ENCODE measurements at regions not wholly inside any gene's neighbourhood (a gene's known extent, or its start where the extent isn't known, plus 50 kb on each side); places are given as distances from the start of the nearest gene placed in this dataset.
"Not testable (repeated sequence)": the region's sequence is repeated elsewhere in the genome, so short reads cannot be mapped to it uniquely, and the experiment has no call there.

- no peaks in the 10 kb centered on the region for H3K9me3 ChIP-seq (ENCODE audit: control insufficient read depth, low read length)
- no peak overlapping the region for H3K4me3 ChIP-seq (ENCODE audit: extremely low read depth, insufficient read depth, low read length, poor library complexity, severe bottlenecking)
- H3K27ac ChIP-seq (ENCODE audit: low read depth, low read length, severe bottlenecking): no peak overlapping the region
- no CpG with 5 or more reads among the region's 2 CpGs for WGBS, 2 experiments (ENCODE audit: insufficient coverage in 2 of 2)
- no peaks in the 10 kb centered on the region for H3K36me3 ChIP-seq (ENCODE audit: control insufficient read depth, insufficient read depth, low read length)
- H3K4me1 ChIP-seq (ENCODE audit: control insufficient read depth, insufficient read depth, low read length, poor library complexity, severe bottlenecking): no peaks in the 10 kb centered on the region
Measured at GRCh38 chr7:119223930-119224329, 999.4 kb downstream of the ANKRD7 start.

GRCh38 chr7:119228482-119228881, 1004.0 kb downstream of the ANKRD7 start:
- H3K4me1 ChIP-seq (ENCODE audit: control insufficient read depth, insufficient read depth, low read length, poor library complexity, severe bottlenecking): no peaks in the 10 kb centered on the region
- 88% methylated on average over 1 of the region's 1 CpG; no CpG with 5 or more reads in 1 of the 2 experiments for WGBS, 2 experiments (ENCODE audit: insufficient coverage in 2 of 2)
- H3K27ac ChIP-seq (ENCODE audit: low read depth, low read length, severe bottlenecking): no peak overlapping the region
- no peaks in the 10 kb centered on the region for H3K36me3 ChIP-seq (ENCODE audit: control insufficient read depth, insufficient read depth, low read length)
- no peak overlapping the region for H3K4me3 ChIP-seq (ENCODE audit: extremely low read depth, insufficient read depth, low read length, poor library complexity, severe bottlenecking)
- no peaks in the 10 kb centered on the region for H3K9me3 ChIP-seq (ENCODE audit: control insufficient read depth, low read length)

GRCh38 chr7:119232091-119232490, 1007.6 kb downstream of the ANKRD7 start:
- Histone ChIP-seq H3K4me3 (ENCODE audit: extremely low read depth, insufficient read depth, low read length, poor library complexity, severe bottlenecking) (no peak overlapping the region), H3K36me3 (ENCODE audit: control insufficient read depth, insufficient read depth, low read length) (no peaks in the 10 kb centered on the region), H3K4me1 (ENCODE audit: control insufficient read depth, insufficient read depth, low read length, poor library complexity, severe bottlenecking) (no peaks in the 10 kb centered on the region), H3K9me3 (ENCODE audit: control insufficient read depth, low read length) (no peaks in the 10 kb centered on the region), H3K27ac (ENCODE audit: low read depth, low read length, severe bottlenecking) (no peak overlapping the region)
- no CpG with 5 or more reads among the region's 2 CpGs for WGBS, 2 experiments (ENCODE audit: insufficient coverage in 2 of 2)

- Histone ChIP-seq H3K9me3 (ENCODE audit: control insufficient read depth, low read length) (no peaks in the 10 kb centered on the region), H3K27ac (ENCODE audit: low read depth, low read length, severe bottlenecking) (no peak overlapping the region), H3K4me3 (ENCODE audit: extremely low read depth, insufficient read depth, low read length, poor library complexity, severe bottlenecking) (no peak overlapping the region), H3K4me1 (ENCODE audit: control insufficient read depth, insufficient read depth, low read length, poor library complexity, severe bottlenecking) (no peaks in the 10 kb centered on the region), H3K36me3 (ENCODE audit: control insufficient read depth, insufficient read depth, low read length) (no peaks in the 10 kb centered on the region)
- WGBS, 2 experiments (ENCODE audit: insufficient coverage in 2 of 2): 60 to 86% methylated on average over 1 of the region's 1 CpG
Measured at GRCh38 chr7:119233015-119233414, 1008.5 kb downstream of the ANKRD7 start.

DNA sequence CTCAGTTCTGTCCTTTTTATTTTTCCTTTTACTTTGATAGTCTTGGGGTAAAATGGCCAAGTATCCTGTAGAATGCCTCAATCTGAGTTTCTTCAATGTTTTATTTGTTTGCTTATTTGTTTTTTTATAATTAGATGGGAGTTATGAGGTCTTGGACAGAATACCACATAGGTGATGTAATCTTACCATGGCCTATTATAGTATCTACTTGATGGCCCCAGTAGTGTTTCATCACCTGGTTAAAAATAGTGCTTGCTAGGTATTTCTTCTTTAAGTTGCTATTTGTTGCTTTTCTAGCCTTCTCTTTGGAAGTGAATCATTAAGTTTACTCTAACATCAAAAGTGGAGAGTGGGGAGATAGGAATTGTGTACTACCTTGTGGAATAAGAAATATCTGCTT, 1020.0 kb upstream of the KCND2 start:
- H3K9me3 ChIP-seq (ENCODE audit: control insufficient read depth, low read length): no peaks in the 10 kb centered on the region
- no peak overlapping the region for H3K4me3 ChIP-seq (ENCODE audit: extremely low read depth, insufficient read depth, low read length, poor library complexity, severe bottlenecking)
- H3K27ac ChIP-seq (ENCODE audit: low read depth, low read length, severe bottlenecking): no peak overlapping the region
- no peaks in the 10 kb centered on the region for H3K36me3 ChIP-seq (ENCODE audit: control insufficient read depth, insufficient read depth, low read length)
- no peaks in the 10 kb centered on the region for H3K4me1 ChIP-seq (ENCODE audit: control insufficient read depth, insufficient read depth, low read length, poor library complexity, severe bottlenecking)

DNA sequence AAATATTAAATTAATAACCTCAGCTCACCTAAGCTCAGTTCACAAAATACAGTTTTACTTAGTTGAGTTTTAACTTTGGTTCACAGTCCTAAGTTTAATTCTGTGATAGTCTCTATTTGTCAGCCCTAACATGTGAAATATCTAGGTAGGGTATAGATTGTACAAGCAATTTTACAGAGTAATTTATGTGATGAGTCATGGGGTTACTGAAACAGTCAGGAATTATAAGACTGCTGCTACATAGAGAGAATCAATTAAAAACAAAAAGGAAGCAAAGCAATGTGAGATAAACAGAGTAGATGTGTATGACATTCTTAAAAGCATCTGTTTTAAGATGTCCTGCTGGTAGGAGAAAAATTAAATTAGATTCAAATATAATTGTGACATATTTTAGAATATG, 1018.2 kb upstream of the KCND2 start:
- no peak overlapping the region for H3K4me3 ChIP-seq (ENCODE audit: extremely low read depth, insufficient read depth, low read length, poor library complexity, severe bottlenecking)
- H3K9me3 ChIP-seq (ENCODE audit: control insufficient read depth, low read length): no peaks in the 10 kb centered on the region
- H3K36me3 ChIP-seq (ENCODE audit: control insufficient read depth, insufficient read depth, low read length): no peaks in the 10 kb centered on the region
- H3K27ac ChIP-seq (ENCODE audit: low read depth, low read length, severe bottlenecking): no peak overlapping the region
- no peaks in the 10 kb centered on the region for H3K4me1 ChIP-seq (ENCODE audit: control insufficient read depth, insufficient read depth, low read length, poor library complexity, severe bottlenecking)

DNA sequence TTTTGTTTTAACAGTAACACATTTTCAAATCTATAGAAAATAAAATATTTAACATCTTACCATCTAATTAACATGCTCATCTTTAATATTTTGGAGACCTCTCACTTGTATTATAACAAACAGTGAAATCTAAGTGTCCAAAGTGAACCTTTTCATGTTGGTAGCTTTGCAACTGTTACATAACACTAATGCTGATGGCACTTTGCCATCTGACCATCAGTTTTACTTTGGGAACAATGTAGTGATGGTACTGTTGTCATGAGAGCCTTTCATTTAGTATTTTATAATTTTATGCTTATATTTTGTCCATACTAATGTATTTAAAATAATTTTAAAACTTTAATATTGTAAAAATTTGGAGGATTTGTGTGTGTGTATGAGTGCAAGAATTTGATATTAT, 1017.0 kb upstream of the KCND2 start:
- H3K4me1 ChIP-seq (ENCODE audit: control insufficient read depth, insufficient read depth, low read length, poor library complexity, severe bottlenecking): no peaks in the 10 kb centered on the region
- H3K27ac ChIP-seq (ENCODE audit: low read depth, low read length, severe bottlenecking): no peak overlapping the region

DNA sequence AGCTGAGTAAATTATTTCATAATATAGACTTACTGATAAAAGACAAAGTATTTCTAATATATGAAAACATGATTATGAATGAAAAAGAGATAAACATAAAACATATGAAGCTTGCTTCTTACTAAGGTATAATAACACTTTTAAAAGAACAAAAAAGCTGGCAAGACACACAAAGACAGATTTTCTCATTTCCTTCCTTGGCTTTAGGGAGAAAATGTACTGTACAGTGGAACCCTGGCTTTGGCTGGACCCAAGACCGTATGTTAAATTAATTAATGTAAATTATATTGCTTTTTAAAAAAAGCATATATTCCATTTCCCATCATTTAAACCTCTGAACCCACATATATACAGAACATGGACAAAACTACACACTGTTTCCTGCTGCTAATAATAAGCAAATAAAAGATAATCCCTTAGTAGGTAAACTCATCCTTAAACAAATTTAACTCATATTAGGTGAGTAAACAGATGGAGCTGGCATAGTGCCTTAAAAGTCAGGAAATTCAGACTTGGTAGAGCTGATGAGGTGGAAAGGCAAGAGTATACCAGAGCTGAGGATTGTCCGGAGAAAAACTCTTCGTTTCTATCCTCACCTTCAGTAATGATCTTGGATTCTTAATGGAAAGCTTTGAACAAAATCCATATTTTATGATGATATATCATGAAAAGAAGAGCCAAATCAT, 1016.4 kb upstream of the KCND2 start:
- Histone ChIP-seq H3K27ac (ENCODE audit: low read depth, low read length, severe bottlenecking) (no peak overlapping the region), H3K9me3 (ENCODE audit: control insufficient read depth, low read length) (no peaks in the 10 kb centered on the region), H3K4me1 (ENCODE audit: control insufficient read depth, insufficient read depth, low read length, poor library complexity, severe bottlenecking) (no peaks in the 10 kb centered on the region), H3K36me3 (ENCODE audit: control insufficient read depth, insufficient read depth, low read length) (no peaks in the 10 kb centered on the region), H3K4me3 (ENCODE audit: extremely low read depth, insufficient read depth, low read length, poor library complexity, severe bottlenecking) (no peak overlapping the region)
- WGBS, 2 experiments (ENCODE audit: insufficient coverage in 2 of 2): no CpG with 5 or more reads among the region's 3 CpGs

More for the DNA sequence above, 1017.0 kb upstream of the KCND2 start:
- no peaks in the 10 kb centered on the region for H3K36me3 ChIP-seq (ENCODE audit: control insufficient read depth, insufficient read depth, low read length)
- H3K9me3 ChIP-seq (ENCODE audit: control insufficient read depth, low read length): no peaks in the 10 kb centered on the region
- H3K4me3 ChIP-seq (ENCODE audit: extremely low read depth, insufficient read depth, low read length, poor library complexity, severe bottlenecking): no peak overlapping the region

DNA sequence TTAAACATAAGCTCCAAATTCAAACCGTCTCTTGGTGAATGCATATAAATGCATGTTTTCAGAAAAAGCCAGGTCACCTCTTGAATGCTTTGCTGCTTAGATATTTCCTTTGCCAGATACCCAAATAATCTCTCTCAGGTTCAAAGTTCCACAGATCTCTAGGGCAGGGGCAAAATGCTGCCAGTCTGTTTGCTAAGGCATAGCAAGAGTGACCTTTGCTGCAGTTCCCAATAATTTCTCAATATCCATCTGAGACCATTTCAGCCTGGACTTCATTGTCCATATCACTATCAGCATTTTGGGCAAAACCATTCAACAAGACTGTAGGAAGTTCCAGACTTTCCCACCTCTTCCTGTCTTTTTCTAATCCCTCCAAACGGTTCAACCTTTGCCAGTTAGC, 1006.2 kb upstream of the KCND2 start:
- WGBS, 2 experiments (ENCODE audit: insufficient coverage in 2 of 2): 71 to 73% methylated on average over 1 of the region's 2 CpGs

DNA sequence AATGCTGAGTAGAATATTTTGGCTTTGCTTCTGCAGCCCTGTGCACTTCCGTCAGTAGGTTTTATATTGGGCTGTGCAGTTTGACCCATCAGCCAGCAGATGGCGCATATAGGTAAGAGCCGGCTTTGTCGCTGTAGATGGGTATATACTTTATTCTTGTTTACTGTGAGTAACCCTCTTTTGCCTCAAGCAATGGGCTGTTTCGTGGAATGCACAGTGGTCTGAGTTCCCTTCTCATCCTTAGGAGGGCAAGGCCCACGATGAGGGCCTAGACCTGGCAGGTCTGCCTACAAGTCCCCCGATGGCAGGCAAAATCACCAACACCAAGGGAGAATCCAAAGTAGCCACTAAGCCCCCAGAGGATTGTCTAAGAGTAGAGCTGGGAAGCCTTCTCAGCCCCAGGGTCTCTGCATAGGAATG, 1002.9 kb upstream of the KCND2 start:
- no peak overlapping the region for H3K4me3 ChIP-seq (ENCODE audit: extremely low read depth, insufficient read depth, low read length, poor library complexity, severe bottlenecking)
- 0 to 44% methylated on average over 3 to 4 of the region's 7 CpGs for WGBS, 2 experiments (ENCODE audit: insufficient coverage in 2 of 2)
- H3K9me3 ChIP-seq (ENCODE audit: control insufficient read depth, low read length): no peaks in the 10 kb centered on the region
- no peaks in the 10 kb centered on the region for H3K4me1 ChIP-seq (ENCODE audit: control insufficient read depth, insufficient read depth, low read length, poor library complexity, severe bottlenecking)
- H3K27ac ChIP-seq (ENCODE audit: low read depth, low read length, severe bottlenecking): no peak overlapping the region
- H3K36me3 ChIP-seq (ENCODE audit: control insufficient read depth, insufficient read depth, low read length): no peaks in the 10 kb centered on the region

More for the DNA sequence above, 1006.2 kb upstream of the KCND2 start:
- H3K4me3 ChIP-seq (ENCODE audit: extremely low read depth, insufficient read depth, low read length, poor library complexity, severe bottlenecking); H3K36me3 ChIP-seq (ENCODE audit: control insufficient read depth, insufficient read depth, low read length); H3K4me1 ChIP-seq (ENCODE audit: control insufficient read depth, insufficient read depth, low read length, poor library complexity, severe bottlenecking); H3K27ac ChIP-seq (ENCODE audit: low read depth, low read length, severe bottlenecking); H3K9me3 ChIP-seq (ENCODE audit: control insufficient read depth, low read length): not testable (repeated sequence)

DNA sequence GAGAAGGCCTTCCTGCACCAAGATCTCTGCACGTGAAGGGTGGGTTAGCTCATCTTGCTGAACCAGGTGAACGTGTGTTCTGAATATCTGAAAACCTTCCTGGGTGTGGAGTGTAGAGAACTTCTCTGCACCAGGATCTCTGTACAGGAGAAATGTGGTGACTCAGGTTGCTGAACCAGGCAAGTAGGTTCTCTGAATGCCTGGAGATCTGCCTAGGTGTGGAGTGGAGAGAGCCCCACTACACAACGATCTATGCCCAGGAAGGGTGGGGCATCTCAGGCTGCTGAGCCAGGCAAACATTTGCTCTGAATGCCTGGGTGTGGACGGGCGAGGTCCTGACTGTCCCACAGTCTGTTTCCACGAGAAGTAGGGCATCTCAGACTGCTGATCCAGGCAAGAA, 1002.3 kb upstream of the KCND2 start:
- 88 to 92% methylated on average over 4 to 6 of the region's 6 CpGs for WGBS, 2 experiments (ENCODE audit: insufficient coverage in 2 of 2)
- Histone ChIP-seq H3K4me1 (ENCODE audit: control insufficient read depth, insufficient read depth, low read length, poor library complexity, severe bottlenecking) (no peaks in the 10 kb centered on the region), H3K9me3 (ENCODE audit: control insufficient read depth, low read length) (no peaks in the 10 kb centered on the region), H3K27ac (ENCODE audit: low read depth, low read length, severe bottlenecking) (no peak overlapping the region), H3K36me3 (ENCODE audit: control insufficient read depth, insufficient read depth, low read length) (no peaks in the 10 kb centered on the region), H3K4me3 (ENCODE audit: extremely low read depth, insufficient read depth, low read length, poor library complexity, severe bottlenecking) (no peak overlapping the region)

All from mesodermal cell (in vitro differentiated cells).